WI38 (cell line): ENCODE measurements at regions not wholly inside any gene's neighbourhood (a gene's known extent, or its start where the extent isn't known, plus 50 kb on each side); places are given as distances from the start of the nearest gene placed in this dataset.

Experiments used
- H3K4me3 ChIP-seq: 2 replicates; pipeline ENCODE4 v1.5.1; 2011; ENCODE audit warnings: low read depth, mild to moderate bottlenecking, control low read depth, low read length
- CTCF ChIP-seq: IDR thresholded peaks from 2 replicates; pipeline ENCODE4 v1.5.1; 2012; ENCODE audit warnings: low read depth, mild to moderate bottlenecking, control low read depth, low read length

- H3K4me3 ChIP-seq, result no peak overlapping the region
- no peak for TF ChIP-seq CTCF
These were observed 247.4 kb upstream of the GIMD1 start for GRCh38 chr4:106615961-106616360.

GRCh38 chr4:106615410-106615945 is 246.9 kb upstream of the GIMD1 start:
- no peak for TF ChIP-seq CTCF
- no peak overlapping the region for H3K4me3 ChIP-seq

GRCh38 chr4:106614441-106614840 is 245.9 kb upstream of the GIMD1 start:
- no peak for TF ChIP-seq CTCF
- H3K4me3 ChIP-seq, result no peak overlapping the region

- no peak overlapping the region for H3K4me3 ChIP-seq
- TF ChIP-seq CTCF, result no peak
These were observed 241.3 kb upstream of the GIMD1 start for GRCh38 chr4:106609917-106610316.

GRCh38 chr4:106607558-106607957 is 239.0 kb upstream of the GIMD1 start:
- H3K4me3 ChIP-seq, result no peak overlapping the region
- no peak for TF ChIP-seq CTCF

GRCh38 chr4:106604319-106605051 is 235.9 kb upstream of the GIMD1 start:
- H3K4me3 ChIP-seq, result no peak overlapping the region
- TF ChIP-seq CTCF, result no peak

- no peak for TF ChIP-seq CTCF
- H3K4me3 ChIP-seq, result no peak overlapping the region
These were observed 234.9 kb upstream of the GIMD1 start for GRCh38 chr4:106603471-106603870.
